ENCODE measurements at regions not wholly inside any gene's neighbourhood (a gene's known extent, or its start where the extent isn't known, plus 50 kb on each side); places are given as distances from the start of the nearest gene placed in this dataset.

GRCh38 chr3:159236321-159236720, 434.5 kb downstream of the MFSD1 start:
- CTCF ChIA-PET: interaction anchor here (1.7 to 2.0 kb wide), 2 partner anchors 24 to 390 kb away, joined by 5 to 7 read pairs; no protein-coding TSS in a partner anchor
- Histone ChIP-seq H3K27me3 (ENCODE audit: insufficient read depth) (no peaks in the 10 kb centered on the region), H3K4me1 (ENCODE audit: control insufficient read depth in 1 of 2, insufficient read depth in 2 of 2, low read depth in 1 of 2, low read length in 1 of 2) (peaks cover 15 to 32% of the 10 kb centered on the region in 2 experiments; a peak in 3 of 4 replicates), H4K20me1 (ENCODE audit: insufficient read depth) (no peaks in the 10 kb centered on the region), H3K4me3 (ENCODE audit: low read depth in 2 of 2, low read length in 1 of 2) (no peak overlapping the region), H3F3A (replicated peaks; ENCODE audit: insufficient read depth) (peaks cover 5% of the 10 kb centered on the region), H3K9me3 (no peaks in the 10 kb centered on the region), H3K9ac (no peak overlapping the region), H3K36me3 (replicated peaks in 1 of 2; ENCODE audit: control insufficient read depth in 1 of 2, insufficient read depth in 2 of 2, low read length in 1 of 2) (no peaks in the 10 kb centered on the region), H3K9me2 (no peaks in the 10 kb centered on the region), H3K4me2 (no peak overlapping the region), H3K79me2 (ENCODE audit: insufficient read depth) (no peaks in the 10 kb centered on the region), H3K27ac (ENCODE audit: low read depth in 2 of 2, low read length in 1 of 2) (peak overlapping the region in 1 of 2 experiments; percentile 53; a peak in 2 of 4 replicates), H2AFZ (ENCODE audit: low read depth) (no peak overlapping the region)
- POLR2A ChIA-PET: no interaction called here
- TF ChIP-seq, protein P1, sequence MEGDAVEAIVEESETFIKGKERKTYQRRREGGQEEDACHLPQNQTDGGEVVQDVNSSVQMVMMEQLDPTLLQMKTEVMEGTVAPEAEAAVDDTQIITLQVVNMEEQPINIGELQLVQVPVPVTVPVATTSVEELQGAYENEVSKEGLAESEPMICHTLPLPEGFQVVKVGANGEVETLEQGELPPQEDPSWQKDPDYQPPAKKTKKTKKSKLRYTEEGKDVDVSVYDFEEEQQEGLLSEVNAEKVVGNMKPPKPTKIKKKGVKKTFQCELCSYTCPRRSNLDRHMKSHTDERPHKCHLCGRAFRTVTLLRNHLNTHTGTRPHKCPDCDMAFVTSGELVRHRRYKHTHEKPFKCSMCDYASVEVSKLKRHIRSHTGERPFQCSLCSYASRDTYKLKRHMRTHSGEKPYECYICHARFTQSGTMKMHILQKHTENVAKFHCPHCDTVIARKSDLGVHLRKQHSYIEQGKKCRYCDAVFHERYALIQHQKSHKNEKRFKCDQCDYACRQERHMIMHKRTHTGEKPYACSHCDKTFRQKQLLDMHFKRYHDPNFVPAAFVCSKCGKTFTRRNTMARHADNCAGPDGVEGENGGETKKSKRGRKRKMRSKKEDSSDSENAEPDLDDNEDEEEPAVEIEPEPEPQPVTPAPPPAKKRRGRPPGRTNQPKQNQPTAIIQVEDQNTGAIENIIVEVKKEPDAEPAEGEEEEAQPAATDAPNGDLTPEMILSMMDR (IDR thresholded peaks at IDR 0.05): no peak
- TF ChIP-seq TCF12 (IDR thresholded peaks at IDR 0.05) (0 out of 2 replicates have a peak, but pooled peaks have one; percentile 27), GATA2 (CRISPR knock-in tag; IDR thresholded peaks at IDR 0.05) (peak; percentile 39)
- WGBS (ENCODE audit: low lambda C conversion rate): 50% methylated on average over 1 of the region's 1 CpG
- DNase-seq: peak; percentile 10

DNA sequence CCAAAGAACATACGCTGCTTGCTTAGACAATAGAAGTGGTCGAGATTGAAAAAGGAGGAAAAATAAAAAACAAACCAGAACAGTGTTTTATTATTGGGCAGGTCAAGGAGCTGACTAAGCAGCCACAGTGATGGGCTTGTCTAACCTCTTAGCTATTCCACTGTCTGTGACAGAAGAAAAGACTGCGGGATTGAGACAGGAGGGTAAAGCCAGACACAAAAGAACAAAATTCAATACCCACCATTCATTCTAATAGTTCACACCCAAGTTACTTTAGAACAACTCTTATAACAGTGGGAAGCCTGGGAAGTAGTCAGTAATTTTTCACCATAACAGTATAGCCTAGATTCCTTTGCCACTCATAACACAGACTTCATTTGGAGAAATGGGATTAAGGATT, 435.4 kb downstream of the MFSD1 start:
- Histone ChIP-seq H3K36me3 (replicated peaks in 1 of 2; ENCODE audit: control insufficient read depth in 1 of 2, insufficient read depth in 2 of 2, low read length in 1 of 2) (no peaks in the 10 kb centered on the region), H3K27me3 (ENCODE audit: insufficient read depth) (no peaks in the 10 kb centered on the region), H3K27ac (ENCODE audit: low read depth in 2 of 2, low read length in 1 of 2) (peak overlapping the region; percentile 8 to 53; a peak in 2 of 4 replicates), H4K20me1 (ENCODE audit: insufficient read depth) (no peaks in the 10 kb centered on the region), H3K4me1 (ENCODE audit: control insufficient read depth in 1 of 2, insufficient read depth in 2 of 2, low read depth in 1 of 2, low read length in 1 of 2) (peaks cover 15 to 32% of the 10 kb centered on the region in 2 experiments; a peak in 3 of 4 replicates), H3K9me2 (no peaks in the 10 kb centered on the region), H2AFZ (ENCODE audit: low read depth) (no peak overlapping the region), H3F3A (replicated peaks; ENCODE audit: insufficient read depth) (peaks cover 5% of the 10 kb centered on the region), H3K9ac (no peak overlapping the region), H3K4me2 (0 out of 2 replicates have a peak overlapping the region, but pooled peaks have one; percentile 10), H3K4me3 (ENCODE audit: low read depth in 2 of 2, low read length in 1 of 2) (no peak overlapping the region), H3K9me3 (no peaks in the 10 kb centered on the region), H3K79me2 (ENCODE audit: insufficient read depth) (no peaks in the 10 kb centered on the region)
- CTCF ChIA-PET: interaction anchor here (1.1 to 2.0 kb wide), 2 partner anchors 10 to 23 kb away, joined by 4 to 5 read pairs; no protein-coding TSS in a partner anchor
- no peak for TF ChIP-seq CHD2 (IDR thresholded peaks at IDR 0.05; ENCODE audit: low read length, partially characterized antibody)
- no peak for TF ChIP-seq PBX3 (IDR thresholded peaks at IDR 0.05)
- TF ChIP-seq EP300 (IDR thresholded peaks at IDR 0.05; ENCODE audit: borderline replicate concordance in 1 of 2, low read depth in 1 of 2, low read length in 1 of 2): no peak
- no peak for TF ChIP-seq RXRA (IDR thresholded peaks at IDR 0.05; ENCODE audit: borderline replicate concordance, low read depth)
- TF ChIP-seq TCF12 (IDR thresholded peaks at IDR 0.05): no peak
- no peak for TF ChIP-seq GATA2 (CRISPR knock-in tag; IDR thresholded peaks at IDR 0.05)
- no peak for TF ChIP-seq MEF2A (IDR thresholded peaks at IDR 0.05; ENCODE audit: borderline replicate concordance, low read depth)
- TF ChIP-seq, protein P2, sequence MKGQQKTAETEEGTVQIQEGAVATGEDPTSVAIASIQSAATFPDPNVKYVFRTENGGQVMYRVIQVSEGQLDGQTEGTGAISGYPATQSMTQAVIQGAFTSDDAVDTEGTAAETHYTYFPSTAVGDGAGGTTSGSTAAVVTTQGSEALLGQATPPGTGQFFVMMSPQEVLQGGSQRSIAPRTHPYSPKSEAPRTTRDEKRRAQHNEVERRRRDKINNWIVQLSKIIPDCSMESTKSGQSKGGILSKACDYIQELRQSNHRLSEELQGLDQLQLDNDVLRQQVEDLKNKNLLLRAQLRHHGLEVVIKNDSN (IDR thresholded peaks at IDR 0.05; ENCODE audit: borderline replicate concordance, low read depth): no peak
- TF ChIP-seq USF2 (IDR thresholded peaks at IDR 0.05; ENCODE audit: borderline replicate concordance, low read depth, low read length): no peak
- no peak for TF ChIP-seq SIN3A (IDR thresholded peaks at IDR 0.05; ENCODE audit: borderline replicate concordance, low read depth, low read length)
- TF ChIP-seq RFX5 (IDR thresholded peaks at IDR 0.05; ENCODE audit: low read length): no peak
- TF ChIP-seq, protein P3, sequence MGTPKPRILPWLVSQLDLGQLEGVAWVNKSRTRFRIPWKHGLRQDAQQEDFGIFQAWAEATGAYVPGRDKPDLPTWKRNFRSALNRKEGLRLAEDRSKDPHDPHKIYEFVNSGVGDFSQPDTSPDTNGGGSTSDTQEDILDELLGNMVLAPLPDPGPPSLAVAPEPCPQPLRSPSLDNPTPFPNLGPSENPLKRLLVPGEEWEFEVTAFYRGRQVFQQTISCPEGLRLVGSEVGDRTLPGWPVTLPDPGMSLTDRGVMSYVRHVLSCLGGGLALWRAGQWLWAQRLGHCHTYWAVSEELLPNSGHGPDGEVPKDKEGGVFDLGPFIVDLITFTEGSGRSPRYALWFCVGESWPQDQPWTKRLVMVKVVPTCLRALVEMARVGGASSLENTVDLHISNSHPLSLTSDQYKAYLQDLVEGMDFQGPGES (IDR thresholded peaks at IDR 0.05; ENCODE audit: low read depth, low read length): no peak
- 75% methylated on average over 3 of the region's 3 CpGs for WGBS (ENCODE audit: low lambda C conversion rate)
- POLR2A ChIA-PET: no interaction called here
- no peak for DNase-seq
